ENCODE measurements at regions not wholly inside any gene's neighbourhood (a gene's known extent, or its start where the extent isn't known, plus 50 kb on each side); places are given as distances from the start of the nearest gene placed in this dataset.
"Not testable (repeated sequence)": the region's sequence is repeated elsewhere in the genome, so short reads cannot be mapped to it uniquely, and the experiment has no call there.

DNA sequence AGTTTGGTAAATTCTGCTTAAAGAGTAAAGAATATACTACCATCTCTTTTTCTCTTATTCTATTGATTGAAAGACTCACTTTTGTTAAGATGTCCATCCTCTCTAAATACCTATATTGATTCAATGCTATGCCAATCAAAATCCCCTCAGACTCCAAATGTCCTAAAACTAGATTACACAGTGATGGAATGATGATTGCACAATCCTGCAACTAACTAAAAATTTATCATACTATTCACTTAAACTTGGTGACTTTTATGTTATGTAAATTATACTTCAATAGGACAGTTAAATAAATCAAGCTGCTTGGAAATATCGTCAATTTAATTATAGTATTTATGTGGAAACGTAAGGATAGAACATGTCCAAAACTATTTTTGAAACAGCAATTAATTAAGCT lies 2765.1 kb upstream of the PCDH20 start:
- Histone ChIP-seq H3K27ac (no peak overlapping the region), H3K4me3 (no peak overlapping the region)

DNA sequence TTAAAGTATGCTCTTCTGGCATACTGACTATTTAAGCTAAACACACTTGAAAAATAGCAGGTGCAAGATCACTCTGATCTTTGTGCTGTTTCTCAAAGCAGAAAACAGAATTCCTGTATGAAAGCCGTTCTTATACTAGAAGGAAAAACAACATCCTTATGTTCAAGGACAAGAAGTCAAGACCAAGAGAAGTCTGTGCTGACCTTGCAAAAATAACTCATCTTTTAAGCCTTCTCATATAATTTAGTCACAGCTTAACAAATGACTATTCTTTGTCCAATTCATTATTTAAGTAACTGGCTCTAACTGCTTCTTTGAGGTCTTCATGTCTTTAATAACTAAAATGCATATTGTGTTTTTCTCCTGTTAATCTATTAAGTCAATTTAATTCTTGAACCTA lies 2750.2 kb upstream of the PCDH20 start:
- Histone ChIP-seq H3K4me3 (no peak overlapping the region), H3K27ac (no peak overlapping the region)

DNA sequence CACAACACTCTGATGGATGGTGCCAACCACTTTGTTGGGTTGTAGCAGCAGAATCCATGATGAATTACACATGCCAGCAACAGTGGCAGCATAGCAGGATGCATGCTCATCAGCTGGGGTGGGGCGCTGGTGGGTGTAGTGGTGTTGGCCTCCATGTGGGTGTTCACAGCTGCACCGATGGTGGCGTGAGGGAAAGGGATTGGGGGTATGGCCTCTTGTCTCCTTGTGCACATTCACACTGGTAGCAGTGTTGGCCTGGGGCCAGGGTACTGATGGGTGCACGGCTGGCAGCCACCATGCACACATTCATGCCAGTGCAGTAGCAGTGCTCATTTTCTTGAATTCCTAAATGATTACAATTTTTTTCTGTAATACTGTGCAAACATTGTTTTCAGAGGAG lies 2748.8 kb upstream of the PCDH20 start:
- Histone ChIP-seq H3K27ac (no peak overlapping the region), H3K4me3 (no peak overlapping the region)

DNA sequence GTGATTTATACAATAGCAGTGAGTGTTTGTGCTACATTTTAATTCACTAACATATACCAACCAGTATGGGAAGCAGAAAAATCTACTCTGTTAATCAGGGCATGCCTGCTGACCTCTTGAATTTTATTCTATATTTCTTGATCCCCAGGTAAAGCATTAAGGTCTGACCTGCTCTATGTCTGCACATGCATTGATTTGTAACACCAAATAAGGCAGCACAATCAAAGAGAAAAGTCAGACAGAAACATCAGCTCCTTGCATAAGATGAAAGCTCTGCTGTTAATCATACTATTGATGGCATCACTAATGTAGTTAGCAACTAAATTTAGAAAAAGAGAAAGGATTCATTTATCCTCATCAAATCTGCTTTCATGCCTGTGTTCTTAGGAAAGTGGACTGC lies 2744.8 kb upstream of the PCDH20 start:
- Histone ChIP-seq H3K4me3 (no peak overlapping the region), H3K27ac (no peak overlapping the region)

DNA sequence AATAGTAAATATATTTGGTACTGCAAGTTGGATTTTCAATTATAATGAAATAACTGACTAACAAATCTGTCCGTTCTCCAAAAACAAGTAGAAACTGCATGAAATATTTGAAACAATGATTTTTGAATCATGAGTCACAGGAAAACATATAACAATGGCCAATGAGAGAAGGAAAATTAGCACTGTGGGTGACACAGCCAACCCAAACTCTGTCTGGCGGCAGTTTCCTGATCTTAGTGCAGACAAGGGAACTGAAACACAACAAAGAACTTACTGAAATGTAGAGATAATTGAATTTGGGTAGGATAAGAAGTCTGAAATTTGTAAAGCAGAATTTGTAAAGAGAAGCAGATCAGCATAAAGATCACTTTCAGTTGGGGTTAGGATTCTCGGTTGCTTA lies 2743.3 kb upstream of the PCDH20 start:
- Histone ChIP-seq H3K4me3 (no peak overlapping the region), H3K27ac (no peak overlapping the region)

- Histone ChIP-seq H3K4me3 (no peak overlapping the region), H3K27ac (no peak overlapping the region)
These were observed 2738.9 kb upstream of the PCDH20 start for GRCh38 chr13:64154514-64154913.

DNA sequence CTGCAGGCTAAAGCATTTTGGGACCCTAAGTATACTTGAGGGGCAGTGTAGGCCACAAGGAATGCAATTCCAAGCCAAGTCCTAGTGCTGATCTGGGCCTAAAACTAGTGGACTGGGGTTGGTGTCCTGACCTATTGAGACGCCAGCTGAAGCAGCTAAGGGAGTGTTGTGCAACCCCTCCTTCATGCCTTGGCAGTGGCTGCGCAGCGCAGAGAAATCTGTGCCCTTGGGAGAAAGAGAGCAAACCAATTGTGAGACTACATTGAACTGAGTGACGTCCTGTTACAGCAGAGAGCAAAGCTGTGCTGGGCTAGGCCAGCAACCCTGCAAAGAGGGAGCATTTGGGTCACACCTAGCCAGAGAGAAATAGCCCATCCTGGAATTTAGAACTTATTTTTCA lies 2715.0 kb upstream of the PCDH20 start:
- Histone ChIP-seq H3K27ac (no peak overlapping the region), H3K4me3 (no peak overlapping the region)

DNA sequence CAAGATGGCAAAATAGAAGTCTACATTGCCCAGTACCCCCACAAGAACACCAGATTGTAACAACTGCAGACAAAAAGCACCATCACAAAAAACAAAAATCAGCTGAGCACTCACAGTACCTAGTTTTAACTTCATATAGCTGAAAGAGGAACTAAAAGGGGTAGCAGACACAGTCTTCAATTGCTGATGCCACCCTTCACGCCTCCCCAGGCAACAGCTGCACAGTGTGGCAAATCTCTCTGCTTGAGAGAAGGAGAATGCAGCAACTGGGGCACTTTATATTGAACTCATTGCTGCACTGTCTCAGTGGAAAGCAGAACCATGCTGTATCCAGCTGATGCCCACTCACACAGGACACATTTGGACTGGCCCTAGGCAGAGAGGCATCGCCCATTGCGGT lies 2714.5 kb upstream of the PCDH20 start:
- no peak overlapping the region for H3K27ac ChIP-seq
- no peak overlapping the region for H3K4me3 ChIP-seq

GRCh38 chr13:64127856-64128255 lies 2712.2 kb upstream of the PCDH20 start:
- H3K4me3 ChIP-seq = no peak overlapping the region

DNA sequence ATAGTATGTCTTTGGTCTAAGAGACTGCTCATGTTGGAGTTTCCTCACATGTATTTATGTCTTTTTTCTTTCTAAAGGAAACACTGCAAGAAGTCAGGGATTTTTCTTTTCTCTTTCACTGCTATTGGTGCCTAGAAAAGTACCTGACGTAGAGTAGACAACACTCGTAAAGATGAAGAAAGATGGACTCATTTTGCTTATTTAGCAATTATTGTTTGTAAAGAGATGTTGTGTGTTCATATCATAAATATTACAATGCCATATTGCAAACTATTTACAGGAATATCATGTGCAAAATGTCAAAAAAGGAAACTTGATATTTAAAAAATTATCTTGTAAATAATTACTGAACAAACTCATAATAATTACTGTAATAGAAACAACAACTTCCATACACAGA lies 2711.5 kb upstream of the PCDH20 start:
- no peak overlapping the region for H3K27ac ChIP-seq
- no peak overlapping the region for H3K4me3 ChIP-seq

More at GRCh38 chr13:64127856-64128255, 2712.2 kb upstream of the PCDH20 start:
- no peak overlapping the region for H3K27ac ChIP-seq

DNA sequence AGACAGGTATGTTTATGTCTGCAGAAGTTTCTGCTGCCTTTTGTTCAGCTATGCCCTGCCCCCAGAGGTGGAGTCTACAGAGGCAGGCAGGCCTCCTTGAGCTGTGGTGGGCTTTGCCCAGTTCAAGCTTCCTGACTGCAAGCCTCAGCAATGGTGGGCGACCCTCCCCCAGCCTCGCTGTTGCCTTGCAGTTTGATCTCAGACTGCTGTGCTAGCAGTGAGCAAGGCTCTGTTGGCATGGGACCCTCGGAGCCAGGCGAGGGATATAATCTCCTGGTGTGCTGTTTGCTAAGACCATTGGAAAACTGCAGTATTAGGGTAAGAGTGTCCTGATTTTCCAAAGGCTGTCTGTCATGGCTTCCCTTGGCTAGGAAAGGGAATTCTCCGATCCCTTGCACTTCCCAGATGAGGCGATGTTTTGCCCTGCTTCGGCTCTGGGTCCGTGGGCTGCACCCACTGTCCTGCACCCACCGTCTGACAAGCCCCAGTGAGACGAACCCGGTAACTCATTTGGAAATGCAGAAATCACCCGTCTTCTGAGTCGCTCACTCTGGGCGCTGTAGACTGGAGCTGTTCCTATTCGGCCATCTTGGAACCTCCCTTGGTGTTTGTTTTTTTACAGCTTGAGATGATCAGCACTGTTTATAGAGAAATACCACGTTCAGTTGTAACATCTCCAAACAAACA lies 2705.5 kb upstream of the PCDH20 start:
- not testable (repeated sequence) for H3K27ac ChIP-seq, H3K4me3 ChIP-seq

GRCh38 chr13:64099994-64100393 lies 2684.3 kb upstream of the PCDH20 start:
- Histone ChIP-seq H3K4me3 (no peak overlapping the region), H3K27ac (no peak overlapping the region)

DNA sequence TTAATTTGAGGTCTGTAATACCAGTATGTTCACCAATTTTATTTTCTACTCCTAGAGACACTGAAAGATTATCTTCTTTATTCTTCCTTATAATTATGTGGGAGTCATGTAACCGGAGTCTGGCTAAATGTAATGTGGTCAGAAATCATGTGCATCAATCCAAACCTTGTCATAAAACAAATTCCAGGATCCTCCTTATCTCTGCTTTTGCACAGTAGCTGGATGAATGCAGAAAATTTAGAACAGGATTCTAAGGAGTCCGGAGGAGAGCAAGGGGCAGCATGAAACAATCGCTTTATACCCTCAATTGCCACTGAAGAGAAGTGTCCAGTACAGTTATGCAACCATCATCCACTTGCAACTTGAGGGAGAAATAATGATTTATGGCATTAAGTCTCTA lies 2674.7 kb upstream of the PCDH20 start:
- no peak overlapping the region for H3K27ac ChIP-seq
- no peak overlapping the region for H3K4me3 ChIP-seq

DNA sequence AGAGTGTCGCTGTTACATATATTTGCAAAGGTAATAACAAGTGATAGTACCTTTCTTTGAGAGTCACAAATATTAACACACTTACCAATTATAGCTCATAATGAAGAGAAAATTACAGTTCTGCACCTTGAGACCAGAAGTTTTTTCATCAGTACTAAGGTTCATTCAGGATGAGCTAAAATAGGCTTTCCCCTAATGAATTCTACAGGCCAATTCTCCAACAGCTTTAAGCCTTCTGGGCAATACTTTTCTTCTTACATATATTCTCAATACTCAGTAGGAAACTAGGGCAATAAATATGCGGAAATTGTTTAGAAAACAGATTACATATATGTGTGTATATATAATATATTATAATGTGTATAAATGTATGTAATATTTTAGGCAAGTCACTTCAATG lies 2672.8 kb upstream of the PCDH20 start:
- Histone ChIP-seq H3K27ac (no peak overlapping the region), H3K4me3 (no peak overlapping the region)

GRCh38 chr13:64087624-64088023 lies 2672.0 kb upstream of the PCDH20 start:
- no peak overlapping the region for H3K4me3 ChIP-seq
- H3K27ac ChIP-seq = no peak overlapping the region

DNA sequence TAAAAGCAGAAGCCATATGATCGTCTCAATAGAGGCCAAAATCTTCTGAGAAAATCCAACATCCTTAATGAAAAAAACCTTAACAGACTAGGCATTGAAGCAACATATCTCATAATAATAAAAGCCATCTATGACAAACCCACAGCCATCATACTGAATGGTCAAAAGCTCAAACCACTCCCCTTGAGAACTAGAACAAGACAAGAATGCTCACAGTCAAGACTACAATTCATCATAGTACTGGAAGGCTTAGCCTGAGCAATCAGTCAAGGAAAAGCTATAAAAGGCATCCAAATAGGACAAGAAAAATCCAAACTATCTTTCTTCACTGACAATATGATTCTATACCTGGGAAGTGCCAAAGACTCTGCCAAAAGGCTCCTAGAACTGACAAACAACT lies 2668.2 kb upstream of the PCDH20 start:
- Histone ChIP-seq H3K27ac (no peak overlapping the region), H3K4me3 (no peak overlapping the region)

DNA sequence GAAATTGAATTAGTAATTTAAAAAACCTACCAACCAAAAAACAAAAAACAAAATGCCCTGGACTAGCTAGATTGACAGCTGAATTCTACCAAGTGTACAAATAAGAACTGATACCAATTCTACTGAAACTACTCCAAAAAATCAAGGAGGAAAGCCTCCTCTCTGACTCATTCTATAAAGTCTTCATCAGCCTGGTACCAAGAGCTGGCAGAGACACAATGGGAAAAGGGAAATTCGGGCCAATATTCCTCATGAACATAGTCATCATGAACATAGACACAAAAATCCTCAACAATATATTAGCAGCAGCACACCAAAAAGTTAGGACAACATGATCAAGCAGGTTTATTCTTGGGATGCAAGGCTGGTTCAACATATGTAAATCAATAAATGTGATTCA lies 2667.7 kb upstream of the PCDH20 start:
- Histone ChIP-seq H3K27ac (no peak overlapping the region), H3K4me3 (no peak overlapping the region)

GRCh38 chr13:64078480-64078936 lies 2662.9 kb upstream of the PCDH20 start:
- Histone ChIP-seq H3K27ac (no peak overlapping the region), H3K4me3 (no peak overlapping the region)

DNA sequence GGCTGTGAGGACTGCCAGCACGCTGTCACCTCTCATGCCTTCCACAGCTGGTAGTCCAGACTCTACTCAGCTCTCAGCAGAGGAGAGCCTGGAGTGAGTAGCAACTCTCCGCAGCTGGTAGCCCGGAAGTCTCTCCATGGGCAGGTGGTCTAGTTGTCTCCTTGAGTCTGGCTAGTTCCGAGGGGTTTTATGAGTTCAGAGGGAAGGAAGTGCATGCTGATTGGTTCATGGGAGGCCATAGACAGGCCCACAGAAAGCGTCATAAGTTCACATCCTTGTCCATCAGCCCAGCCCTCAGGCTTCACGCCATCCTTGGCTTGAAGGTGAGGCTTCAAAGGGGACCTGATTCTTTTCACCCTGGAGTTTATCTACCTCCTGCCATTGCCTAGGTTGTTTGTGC lies 2662.4 kb upstream of the PCDH20 start:
- no peak overlapping the region for H3K4me3 ChIP-seq
- H3K27ac ChIP-seq = no peak overlapping the region

- not testable (repeated sequence) for H3K27ac ChIP-seq, H3K4me3 ChIP-seq
These were observed 2661.6 kb upstream of the PCDH20 start for GRCh38 chr13:64077132-64077835.

DNA sequence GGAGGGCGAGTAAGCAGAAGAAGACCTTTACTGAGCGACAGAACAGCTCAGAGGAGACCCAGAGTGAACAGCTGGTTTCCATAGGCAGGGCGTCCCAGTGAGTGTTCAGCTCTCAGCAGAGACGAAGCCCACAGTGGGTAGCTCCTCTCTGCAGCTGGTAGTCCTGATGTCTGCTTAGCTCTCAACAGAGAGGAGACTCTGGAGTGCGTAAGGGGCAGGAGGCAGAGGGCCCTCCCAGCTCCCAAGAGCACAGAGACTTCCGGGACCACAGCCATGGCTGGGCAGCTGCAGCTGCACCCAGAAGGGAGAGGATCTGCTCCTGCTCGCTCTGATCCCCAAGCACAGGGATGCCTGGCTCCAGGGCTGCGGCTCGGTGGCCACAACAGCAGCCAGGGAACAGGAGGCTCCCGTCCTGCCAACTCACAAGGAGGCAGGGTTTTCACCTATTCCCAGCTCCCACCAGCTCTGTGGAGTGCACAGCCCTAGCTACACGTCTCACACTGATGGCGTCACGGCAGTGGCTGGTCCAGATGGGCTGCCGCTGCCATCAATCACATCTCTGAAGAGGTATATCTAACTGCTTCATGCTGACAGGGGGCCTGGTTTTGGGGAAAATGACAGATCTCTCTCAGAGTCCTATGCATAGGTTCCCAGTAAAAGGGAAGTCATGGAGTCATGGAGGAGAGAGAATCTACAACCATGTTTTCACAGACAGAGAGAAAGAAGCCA lies 2660.1 kb upstream of the PCDH20 start:
- Histone ChIP-seq H3K27ac (no peak overlapping the region), H3K4me3 (peak overlapping the region in 1 of 7 experiments; percentile 13)

All from skin epidermis (tissue), 12 donors.